ENCODE measurements at regions not wholly inside any gene's neighbourhood (a gene's known extent, or its start where the extent isn't known, plus 50 kb on each side); places are given as distances from the start of the nearest gene placed in this dataset.
A peak's percentile ranks its signal among the peaks of the same experiment; 100 is the strongest.

- peak in 2 of 3 experiments; percentile 41 to 65 for DNase-seq
These were observed 881.8 kb downstream of the SLC4A3 start for GRCh38 chr2:220509096-220509757.

GRCh38 chr2:220509966-220510365, 882.5 kb downstream of the SLC4A3 start:
- DNase-seq = peak; percentile 9 to 76 (median 21)

- DNase-seq = peak in 2 of 3 experiments; percentile 14 to 15
These were observed 883.2 kb downstream of the SLC4A3 start for GRCh38 chr2:220510668-220511067.

GRCh38 chr2:220512419-220512818, 885.0 kb downstream of the SLC4A3 start:
- no peak for DNase-seq

- DNase-seq = no peak
These were observed 886.3 kb downstream of the SLC4A3 start for GRCh38 chr2:220513573-220514288.

- no peak for DNase-seq
These were observed 894.1 kb downstream of the SLC4A3 start for GRCh38 chr2:220521551-220521950.

- DNase-seq = no peak
These were observed 900.8 kb downstream of the SLC4A3 start for GRCh38 chr2:220528180-220528675.

GRCh38 chr2:220531216-220531615, 903.8 kb downstream of the SLC4A3 start:
- no peak for DNase-seq

- DNase-seq = peak in 1 of 3 experiments; percentile 2
These were observed 906.1 kb downstream of the SLC4A3 start for GRCh38 chr2:220533485-220533884.

GRCh38 chr2:220539481-220539880, 912.1 kb downstream of the SLC4A3 start:
- no peak for DNase-seq

GRCh38 chr2:220544049-220544448, 916.6 kb downstream of the SLC4A3 start:
- no peak for DNase-seq

- DNase-seq = no peak
These were observed 923.7 kb downstream of the SLC4A3 start for GRCh38 chr2:220550995-220551700.

GRCh38 chr2:220552790-220553535, 925.5 kb downstream of the SLC4A3 start:
- DNase-seq = no peak

- no peak for DNase-seq
These were observed 928.7 kb downstream of the SLC4A3 start for GRCh38 chr2:220555961-220556630.

GRCh38 chr2:220556658-220557057, 929.2 kb downstream of the SLC4A3 start:
- DNase-seq = no peak

- no peak for DNase-seq
These were observed 932.8 kb downstream of the SLC4A3 start for GRCh38 chr2:220560192-220560591.

GRCh38 chr2:220562375-220563140, 935.1 kb downstream of the SLC4A3 start:
- no peak for DNase-seq

- DNase-seq = peak in 2 of 3 experiments; percentile 9 to 54
These were observed 940.9 kb downstream of the SLC4A3 start for GRCh38 chr2:220568296-220568695.

- DNase-seq = peak; percentile 78 to 96 (median 82)
These were observed 941.9 kb downstream of the SLC4A3 start for GRCh38 chr2:220569112-220569897.

GRCh38 chr2:220572385-220572784, 945.0 kb downstream of the SLC4A3 start:
- no peak for DNase-seq

- DNase-seq = no peak
These were observed 946.6 kb downstream of the SLC4A3 start for GRCh38 chr2:220574038-220574437.

Measured in NCI-H1417 (cell line).